COR-L47 (cell line): ENCODE measurements at regions not wholly inside any gene's neighbourhood (a gene's known extent, or its start where the extent isn't known, plus 50 kb on each side); places are given as distances from the start of the nearest gene placed in this dataset.

ENCODE experiments used
- DNase-seq: peaks from one replicate; lab custom pipeline; 2025; lab: John Stamatoyannopoulos, UW

DNA sequence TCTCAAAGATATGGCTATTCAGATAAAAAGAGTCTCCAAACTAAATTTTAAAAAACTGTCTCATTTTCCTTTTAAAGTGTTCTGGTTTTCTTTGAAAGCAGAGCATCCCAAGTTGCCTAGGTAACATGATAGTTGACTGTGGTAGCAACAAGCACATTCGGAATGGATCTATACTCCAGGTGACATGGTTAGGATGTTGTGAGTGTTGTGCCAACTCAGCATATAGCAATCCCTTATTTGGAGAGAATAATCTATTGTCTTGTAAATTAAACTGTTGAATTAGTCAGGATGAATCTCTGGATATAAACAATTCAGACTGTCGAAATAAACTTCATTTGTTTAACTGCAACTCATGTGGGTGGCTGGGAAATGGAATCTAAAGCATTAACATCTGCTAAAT lies 418.6 kb downstream of the TUSC7 start:
- no peak for DNase-seq

DNA sequence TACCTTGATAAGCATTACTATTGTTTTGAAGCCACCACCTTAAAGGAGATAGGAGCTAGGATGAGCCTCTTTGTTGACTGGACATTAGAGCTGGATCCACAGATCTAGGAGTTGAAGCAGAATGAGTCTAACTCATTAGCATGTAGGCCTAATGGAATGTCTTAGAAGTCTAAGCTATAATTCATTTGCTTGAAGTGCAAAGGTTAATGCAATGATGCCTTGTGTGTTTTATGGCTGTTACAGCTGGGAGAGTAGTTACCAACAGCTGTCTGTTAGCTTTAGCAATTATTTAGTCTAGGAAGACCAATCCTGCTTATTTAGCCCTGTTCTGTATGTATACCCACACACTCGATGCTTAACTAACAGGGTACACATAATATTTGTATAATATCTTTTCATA lies 419.3 kb downstream of the TUSC7 start:
- DNase-seq = no peak

DNA sequence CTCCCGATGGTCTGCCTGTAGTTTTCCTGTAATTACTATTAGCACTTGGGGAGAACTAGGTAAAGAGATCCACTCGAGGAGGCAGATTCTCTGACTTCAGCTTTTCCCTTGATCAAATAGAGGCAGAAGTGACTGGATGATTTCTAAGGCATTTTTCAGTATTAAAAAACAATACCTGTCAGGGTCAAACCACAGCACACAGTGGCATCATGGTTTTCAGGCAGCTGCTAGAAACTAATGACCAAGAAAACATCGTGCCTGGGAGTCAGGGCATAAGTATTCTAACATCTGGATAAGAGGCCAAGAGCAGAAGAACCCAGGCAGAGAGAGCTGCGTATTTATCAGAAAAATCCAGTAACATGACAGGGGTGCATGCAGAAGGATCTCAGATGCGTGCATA lies 419.9 kb downstream of the TUSC7 start:
- DNase-seq = no peak

- no peak for DNase-seq
Observed at GRCh38 chr3:117130222-117130621, 420.6 kb downstream of the TUSC7 start.

- DNase-seq = no peak
Observed at GRCh38 chr3:117131259-117131658, 421.7 kb downstream of the TUSC7 start.

- no peak for DNase-seq
Observed at GRCh38 chr3:117133066-117133465, 423.5 kb downstream of the TUSC7 start.

GRCh38 chr3:117135207-117135606 lies 425.6 kb downstream of the TUSC7 start:
- DNase-seq = no peak

DNA sequence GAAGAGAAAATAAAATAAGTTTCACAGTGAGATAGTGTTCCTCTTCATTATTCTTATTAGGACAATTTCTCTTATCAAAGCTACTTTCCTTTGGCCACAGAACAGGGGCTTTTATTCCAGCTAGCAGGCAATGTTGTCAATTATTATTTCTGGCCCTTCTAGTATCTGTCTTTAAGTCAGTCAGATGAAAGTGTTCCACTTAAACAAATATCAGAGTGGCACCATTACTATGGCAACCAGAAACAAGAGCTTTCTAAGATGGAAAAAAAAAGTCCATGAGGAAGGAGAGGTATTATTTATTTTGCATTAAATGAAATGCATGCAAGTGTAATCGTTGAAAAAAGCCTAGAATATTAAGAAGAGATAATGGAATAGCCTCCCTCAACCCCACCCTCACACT lies 426.4 kb downstream of the TUSC7 start:
- DNase-seq = no peak

DNA sequence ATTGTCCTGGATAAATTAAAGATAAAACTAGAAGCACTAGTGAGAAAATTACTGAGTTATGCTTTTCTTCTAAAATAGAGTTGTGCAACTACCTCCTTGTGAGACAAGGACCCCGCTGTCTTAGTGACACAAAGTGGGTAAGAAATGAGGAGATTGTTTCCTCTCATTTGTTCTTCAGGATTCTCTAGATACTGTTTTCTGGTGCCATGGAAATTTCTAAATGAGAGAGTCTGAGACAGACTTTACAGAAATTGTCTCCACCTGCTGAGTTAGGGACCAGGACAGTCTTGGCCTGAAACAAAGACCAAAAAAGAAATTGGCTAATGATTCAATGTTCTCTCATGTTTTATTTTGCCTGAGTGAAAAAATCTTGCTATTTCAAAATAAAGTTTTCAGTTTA lies 427.5 kb downstream of the TUSC7 start:
- no peak for DNase-seq

DNA sequence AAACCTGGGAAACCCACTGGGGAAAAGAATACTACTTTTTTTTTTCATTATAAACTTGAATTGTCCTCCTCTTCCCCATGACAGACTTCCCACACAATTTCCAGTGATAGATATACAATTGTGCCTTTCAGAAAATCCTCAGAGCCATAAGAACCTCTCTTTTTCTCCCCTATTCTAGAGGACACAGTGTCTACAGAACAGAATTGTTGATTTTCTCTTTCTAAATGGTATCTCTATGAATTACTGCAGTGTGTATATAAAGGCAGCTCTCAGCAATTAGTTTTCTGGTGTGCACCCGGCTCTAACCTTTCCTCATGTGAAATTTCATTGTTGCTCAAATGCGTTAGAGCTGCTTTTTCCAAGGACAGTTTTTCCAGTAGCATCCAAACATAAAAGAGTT lies 430.1 kb downstream of the TUSC7 start:
- no peak for DNase-seq

DNA sequence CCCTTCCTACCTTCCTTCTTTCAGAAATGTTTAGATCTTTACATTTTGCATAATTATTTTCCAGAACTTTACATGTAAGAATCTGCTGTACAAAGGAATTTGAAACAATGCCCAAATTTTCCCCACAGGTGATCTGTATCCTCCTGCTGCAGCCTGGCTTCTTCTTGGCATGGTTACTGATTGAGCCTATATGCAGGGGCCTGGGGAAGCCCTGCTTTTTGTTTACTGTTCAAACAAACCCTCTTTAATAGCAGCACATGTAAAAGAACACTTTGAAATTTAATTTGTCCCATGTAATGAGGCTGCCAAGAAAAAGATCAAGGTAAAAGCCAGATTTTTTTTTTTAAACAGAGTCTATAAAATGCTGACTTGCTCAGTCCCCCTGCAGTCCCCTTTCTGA lies 432.2 kb downstream of the TUSC7 start:
- peak; percentile 83 for DNase-seq

GRCh38 chr3:117144853-117145252 lies 435.3 kb downstream of the TUSC7 start:
- DNase-seq = no peak

- no peak for DNase-seq
Observed at GRCh38 chr3:117145677-117146076, 436.1 kb downstream of the TUSC7 start.

GRCh38 chr3:117146571-117146970 lies 437.0 kb downstream of the TUSC7 start:
- no peak for DNase-seq

DNA sequence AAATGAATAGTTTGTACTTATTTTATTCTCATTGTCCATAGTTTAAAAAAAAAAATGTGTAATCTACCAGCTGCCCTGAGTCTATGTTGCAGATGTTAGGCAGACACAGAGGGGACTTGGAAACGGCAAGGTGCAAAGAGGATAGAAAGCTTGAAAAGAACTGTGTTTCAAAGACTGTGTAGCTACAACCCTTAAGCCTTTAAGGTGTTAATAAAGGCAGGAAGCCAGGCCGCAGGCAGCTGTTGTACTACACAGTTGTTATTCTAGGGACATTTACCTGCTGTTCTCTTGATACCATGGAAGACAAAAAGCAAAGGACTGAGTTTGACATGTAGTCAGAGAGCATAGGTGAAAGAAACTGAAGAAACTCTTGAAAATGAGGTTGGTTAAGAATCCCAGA lies 440.0 kb downstream of the TUSC7 start:
- DNase-seq = no peak

DNA sequence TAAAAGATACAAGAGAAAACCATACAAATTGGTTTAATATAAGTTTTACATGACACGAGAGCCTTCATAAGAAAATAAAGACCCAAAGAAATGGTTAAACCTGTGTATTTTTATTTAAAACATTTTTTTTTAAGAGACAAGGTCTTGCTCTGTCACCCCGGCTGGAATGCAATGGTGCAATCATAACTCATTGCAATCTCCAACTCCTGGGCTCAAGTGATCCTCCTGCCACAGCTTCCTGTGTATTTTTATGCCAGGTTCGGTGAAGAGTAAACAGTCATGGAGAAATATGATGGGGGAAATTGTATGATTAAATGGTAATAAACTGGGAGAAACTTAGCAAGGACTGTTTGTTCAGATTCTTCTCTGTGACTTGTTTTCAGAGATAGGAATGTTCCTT lies 441.0 kb downstream of the TUSC7 start:
- DNase-seq = no peak

DNA sequence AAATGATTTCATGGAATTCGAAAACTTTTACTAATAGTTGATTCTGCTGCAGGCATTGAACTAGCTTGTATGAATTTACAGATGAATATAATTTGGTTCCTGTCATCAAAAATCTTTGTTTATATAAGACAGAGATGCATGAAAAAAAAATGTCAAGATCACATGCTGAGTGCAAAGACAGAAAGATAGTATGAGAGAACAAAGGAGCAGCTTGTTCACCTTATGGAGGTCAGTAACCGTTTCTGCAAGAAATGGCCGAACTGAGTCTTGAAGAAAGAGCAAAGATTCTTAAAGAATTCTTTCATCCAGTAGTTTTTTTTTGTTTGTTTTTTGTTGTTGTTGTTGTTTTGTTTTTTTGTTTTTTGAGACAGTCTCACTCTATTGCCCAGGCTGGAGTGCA lies 450.6 kb downstream of the TUSC7 start:
- DNase-seq = no peak

GRCh38 chr3:117161816-117162215 lies 452.2 kb downstream of the TUSC7 start:
- DNase-seq = no peak

DNA sequence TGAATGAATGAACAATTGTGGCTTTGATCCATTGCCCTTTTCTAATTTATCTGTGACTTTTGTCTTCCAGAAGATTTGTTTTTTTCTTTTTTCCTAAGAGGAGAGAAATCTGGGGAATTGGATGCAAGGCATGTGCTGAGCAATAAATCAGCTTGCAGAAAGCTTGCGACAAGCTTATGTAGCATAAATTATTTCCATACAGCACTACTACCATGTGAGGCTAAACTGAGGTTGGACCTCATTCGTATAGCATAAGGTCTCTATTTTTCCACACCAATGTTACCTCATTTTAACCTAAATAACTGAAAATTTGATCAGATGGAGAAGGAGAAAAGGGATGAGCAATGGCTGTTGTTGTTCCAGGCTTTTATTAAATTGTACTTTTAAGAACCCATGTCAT lies 455.6 kb downstream of the TUSC7 start:
- no peak for DNase-seq

DNA sequence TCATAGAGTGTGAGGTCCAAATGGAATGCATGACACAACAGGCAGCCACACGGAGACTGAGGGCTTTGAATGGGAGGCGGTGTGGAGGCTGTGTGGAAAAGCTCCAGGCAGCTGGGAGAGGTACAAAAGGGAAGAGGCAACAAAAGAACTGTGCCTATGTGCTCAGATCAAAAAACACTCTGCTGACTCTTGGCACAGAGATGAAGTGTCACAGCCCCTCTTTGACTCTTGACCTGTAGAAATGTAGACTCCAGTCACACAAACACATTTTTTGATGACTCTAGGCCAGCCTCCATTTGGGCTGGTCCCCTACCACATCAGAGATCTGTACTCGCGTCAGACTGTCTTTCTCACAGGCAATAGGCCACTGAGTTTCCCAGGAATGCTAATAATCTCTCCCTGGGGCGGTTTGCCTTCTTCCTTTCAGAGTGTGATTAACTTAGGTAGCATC lies 456.0 kb downstream of the TUSC7 start:
- no peak for DNase-seq

GRCh38 chr3:117168896-117169295 lies 459.3 kb downstream of the TUSC7 start:
- no peak for DNase-seq

- no peak for DNase-seq
Observed at GRCh38 chr3:117170094-117170493, 460.5 kb downstream of the TUSC7 start.

- DNase-seq = no peak
Observed at GRCh38 chr3:117171124-117171523, 461.5 kb downstream of the TUSC7 start.

DNA sequence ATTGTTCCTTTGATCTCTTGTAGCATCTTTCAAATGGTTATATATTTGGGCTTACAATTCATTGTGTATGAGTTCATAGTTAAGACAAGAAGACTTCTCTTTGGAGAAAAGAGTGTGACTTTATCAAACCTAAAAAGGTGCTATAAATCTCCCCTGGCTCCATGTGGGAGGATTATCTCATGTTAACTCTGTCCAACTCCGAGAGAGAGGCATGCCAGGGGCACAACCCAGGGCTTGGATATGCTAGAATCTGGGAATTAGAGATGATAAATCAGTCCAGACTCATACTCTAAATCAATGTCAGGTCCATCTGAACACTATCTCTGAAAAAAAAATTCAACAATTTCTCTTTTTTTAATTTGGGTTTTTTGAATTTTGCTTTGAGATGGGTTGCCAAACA lies 462.8 kb downstream of the TUSC7 start:
- DNase-seq = no peak

DNA sequence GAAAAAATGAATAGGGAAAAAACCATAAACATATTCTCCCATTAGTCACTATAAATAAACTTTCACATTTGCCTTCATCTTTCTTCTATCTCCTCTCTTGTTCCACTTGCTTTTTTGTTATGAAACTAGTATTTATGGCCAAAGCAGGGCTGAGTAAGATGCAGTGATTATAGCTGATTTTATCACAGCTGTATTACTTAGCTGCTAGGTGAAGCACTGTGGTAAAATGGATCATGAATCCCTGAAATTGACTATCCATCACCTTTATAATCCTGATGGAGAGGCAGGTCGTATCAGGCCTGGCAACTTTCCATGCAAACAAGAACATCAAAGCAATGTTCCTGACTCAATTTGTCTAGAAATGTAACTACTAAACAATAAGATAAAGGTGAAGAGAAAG lies 471.6 kb downstream of the TUSC7 start:
- no peak for DNase-seq
